HCEC 1CT (cell line): ENCODE measurements at regions not wholly inside any gene's neighbourhood (a gene's known extent, or its start where the extent isn't known, plus 50 kb on each side); places are given as distances from the start of the nearest gene placed in this dataset.
"Not testable (repeated sequence)": the region's sequence is repeated elsewhere in the genome, so short reads cannot be mapped to it uniquely, and the experiment has no call there.

ENCODE experiments used
- DNase-seq: peaks from one replicate; pipeline ENCODE4 v3.0.0-alpha.2; 2017

DNA sequence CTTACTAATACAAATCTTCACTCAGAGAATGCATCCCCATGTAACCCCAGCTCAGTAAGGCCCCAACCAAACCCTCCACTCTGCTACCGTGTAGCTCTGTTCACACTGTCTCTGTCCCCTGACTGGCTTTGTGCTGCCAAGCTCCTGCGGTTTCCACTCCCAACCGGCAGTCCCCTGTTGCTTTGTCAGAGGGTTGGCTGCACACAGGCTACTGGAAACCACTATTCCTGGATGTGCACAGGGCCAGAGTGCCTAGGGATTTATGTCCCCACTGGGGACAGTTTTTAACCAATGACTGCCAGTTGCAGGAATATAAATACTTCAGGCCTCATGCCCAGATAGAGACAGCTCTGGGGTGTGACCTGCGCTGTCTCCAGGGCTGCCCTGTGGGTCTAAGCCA lies 157.1 kb upstream of the C16orf82 start:
- DNase-seq, result no peak

GRCh38 chr16:26911436-26911835 lies 155.3 kb upstream of the C16orf82 start:
- DNase-seq, result peak; percentile 20

DNA sequence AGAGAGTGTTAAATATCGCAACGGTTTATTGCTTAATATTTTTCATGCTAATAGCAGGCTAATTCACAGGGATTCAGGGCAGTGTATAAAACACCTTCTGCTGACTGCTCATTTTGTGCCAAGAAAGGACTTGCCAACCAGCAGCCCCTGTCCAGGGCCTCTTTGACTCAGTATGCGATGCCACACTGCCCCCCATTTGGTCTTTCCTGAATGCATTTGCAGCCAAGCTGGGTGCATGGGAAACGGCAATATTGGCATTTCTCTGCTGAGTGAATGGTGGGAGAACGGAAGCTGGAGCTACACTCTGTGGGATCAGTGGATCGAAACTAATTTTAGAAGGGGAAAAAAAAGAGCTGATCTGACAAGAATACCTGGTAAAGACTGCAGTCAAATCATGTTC lies 152.9 kb upstream of the C16orf82 start:
- no peak for DNase-seq

DNA sequence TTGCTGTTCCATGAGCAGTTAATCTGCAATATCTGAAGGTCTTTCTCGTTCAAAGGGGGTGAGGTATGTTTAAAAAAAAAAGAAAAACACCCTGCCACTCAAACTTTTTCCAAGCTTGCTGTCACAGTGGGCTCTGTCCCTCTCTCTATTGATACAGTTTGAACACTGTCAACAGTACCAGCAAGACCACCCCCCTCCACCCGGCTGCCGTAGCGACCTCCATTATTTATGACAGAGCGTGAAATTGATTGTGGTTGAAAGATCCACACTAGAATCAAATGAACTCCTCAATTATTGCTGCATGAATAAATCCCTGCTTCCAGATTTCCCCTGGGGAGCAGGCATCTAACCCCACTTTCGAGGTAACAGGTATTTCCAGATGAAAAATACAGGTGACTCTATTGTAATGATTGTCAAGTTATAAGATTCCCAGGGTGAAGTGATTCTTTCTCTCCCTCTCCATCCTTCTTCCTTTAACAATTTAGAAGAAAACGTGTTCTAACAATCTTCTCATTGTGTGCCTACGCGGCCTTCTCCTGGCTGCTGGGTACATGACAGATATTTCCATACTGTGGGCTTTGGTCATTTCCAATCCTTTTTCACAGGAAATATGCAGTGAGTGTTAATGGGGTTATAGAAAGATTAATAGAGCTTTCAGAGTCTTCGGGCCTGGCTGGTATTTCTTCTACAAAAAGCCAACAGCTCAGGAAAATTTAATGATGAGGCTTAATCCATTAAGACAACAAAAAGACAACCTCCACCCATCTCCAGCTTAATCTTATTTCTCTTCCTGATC lies 135.7 kb upstream of the C16orf82 start:
- no peak for DNase-seq

DNA sequence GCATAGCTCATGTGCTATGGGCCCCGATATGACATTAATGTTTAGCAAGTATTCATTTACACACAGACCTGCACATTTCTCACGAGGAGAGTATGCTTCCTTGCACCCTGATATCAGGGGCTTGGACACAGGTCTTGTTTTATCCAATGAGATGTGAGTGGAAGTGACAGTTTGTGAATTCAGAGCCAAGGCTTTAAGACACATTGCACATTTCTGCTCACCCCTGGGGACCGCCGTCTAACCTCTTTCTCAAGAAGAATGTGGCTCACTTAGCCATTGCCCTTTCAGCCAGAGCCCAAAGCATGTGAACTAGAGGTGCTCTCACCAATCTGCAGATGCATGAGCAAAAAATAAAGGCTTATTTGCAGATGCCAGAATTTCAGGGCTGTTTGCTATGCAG lies 116.1 kb upstream of the C16orf82 start:
- no peak for DNase-seq

GRCh38 chr16:26951950-26952349 lies 114.8 kb upstream of the C16orf82 start:
- DNase-seq, result no peak

- DNase-seq, result no peak
Measured at GRCh38 chr16:26952411-26952810, 114.3 kb upstream of the C16orf82 start.

DNA sequence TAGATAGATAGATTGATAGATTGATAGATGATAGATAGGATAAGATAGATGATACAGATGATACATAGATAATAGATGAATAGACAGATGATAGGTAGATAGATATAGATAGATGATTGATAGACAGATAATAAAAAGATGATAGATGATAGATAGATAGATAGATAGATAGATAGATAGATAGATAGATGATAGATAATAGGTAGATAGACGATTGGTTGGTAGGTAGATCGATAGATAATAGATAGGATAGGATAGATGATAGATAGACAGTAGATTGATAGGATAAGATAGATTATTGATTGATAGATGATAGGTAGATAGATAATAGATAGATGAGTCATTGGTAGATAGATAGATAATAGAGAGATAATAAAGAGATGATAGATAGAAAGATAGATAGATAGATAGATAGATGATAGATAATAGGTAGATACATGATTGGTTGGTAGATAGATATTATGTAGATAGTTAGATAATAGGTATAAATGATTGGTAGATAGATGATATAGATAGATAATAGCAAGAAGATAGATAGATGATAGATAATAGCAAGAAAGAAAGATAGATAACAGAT lies 109.4 kb upstream of the C16orf82 start:
- no peak for DNase-seq

DNA sequence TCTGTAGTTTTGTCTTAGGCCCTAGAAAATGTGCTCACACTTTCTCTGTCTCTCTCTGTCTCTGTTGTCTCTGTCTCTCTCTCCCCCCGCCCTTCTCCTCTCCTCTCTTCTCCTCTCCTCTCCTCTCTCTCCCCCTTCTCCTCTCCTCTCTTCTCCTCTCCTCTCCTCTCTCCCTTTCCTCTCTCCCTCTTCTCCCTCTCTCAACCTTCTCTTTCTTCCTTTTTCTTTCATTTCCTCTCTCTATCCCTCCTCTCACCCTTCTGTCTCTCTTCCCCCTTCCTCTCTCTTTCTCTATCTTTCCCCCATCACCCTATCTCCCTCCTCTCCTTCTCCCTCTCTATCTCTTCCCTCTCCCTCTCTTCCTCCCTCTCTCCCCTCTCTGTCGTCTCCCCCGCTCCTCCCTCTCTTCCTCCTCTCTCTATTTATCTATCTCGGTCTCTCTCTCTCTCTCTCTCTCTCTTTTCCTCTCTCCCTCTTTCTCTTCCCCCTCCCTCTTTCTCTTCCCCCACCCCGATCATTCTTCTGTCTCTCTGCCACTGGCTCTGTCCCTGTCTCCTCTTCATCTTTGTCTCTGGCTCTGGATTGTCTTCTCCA lies 107.2 kb upstream of the C16orf82 start:
- DNase-seq, result no peak

DNA sequence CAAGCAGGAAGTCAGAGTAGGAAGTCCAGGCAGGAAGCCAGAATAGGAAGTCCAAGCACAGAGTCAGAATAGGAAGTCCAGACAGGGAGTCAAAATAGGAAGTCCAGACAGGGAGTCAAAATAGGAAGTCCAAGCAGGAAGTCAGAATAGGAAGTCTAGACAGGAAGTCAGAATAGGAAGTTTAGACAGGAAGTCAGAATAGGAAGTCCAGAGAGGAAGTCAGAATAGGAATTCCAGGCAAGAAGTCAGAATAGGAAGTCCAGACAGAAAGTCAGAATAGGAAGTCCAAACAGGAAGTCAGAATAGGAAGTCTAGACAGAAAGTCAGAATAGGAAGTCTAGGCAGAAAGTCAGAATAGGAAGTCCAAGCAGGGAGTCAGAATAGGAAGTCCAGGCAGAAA lies 105.3 kb upstream of the C16orf82 start:
- no peak for DNase-seq

DNA sequence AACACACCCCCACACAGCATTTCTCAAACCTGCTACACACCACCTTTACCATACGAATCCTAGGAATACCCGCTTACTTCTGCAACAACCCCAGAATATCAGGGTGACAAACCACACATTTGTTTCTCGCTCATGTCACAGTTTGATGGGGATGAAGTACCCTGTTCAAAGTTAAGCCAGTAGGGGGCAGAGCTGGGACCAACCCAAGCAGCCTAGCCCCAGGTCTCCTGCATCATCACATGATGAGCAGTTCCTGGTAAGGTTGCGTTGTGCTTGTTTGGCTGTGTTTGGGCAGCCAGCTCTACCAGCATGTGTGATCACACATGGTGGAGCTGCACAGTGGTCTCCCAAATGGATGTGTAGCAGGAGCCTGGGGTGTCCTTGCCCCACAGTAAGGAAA lies 103.6 kb upstream of the C16orf82 start:
- DNase-seq, result peak; percentile 39

DNA sequence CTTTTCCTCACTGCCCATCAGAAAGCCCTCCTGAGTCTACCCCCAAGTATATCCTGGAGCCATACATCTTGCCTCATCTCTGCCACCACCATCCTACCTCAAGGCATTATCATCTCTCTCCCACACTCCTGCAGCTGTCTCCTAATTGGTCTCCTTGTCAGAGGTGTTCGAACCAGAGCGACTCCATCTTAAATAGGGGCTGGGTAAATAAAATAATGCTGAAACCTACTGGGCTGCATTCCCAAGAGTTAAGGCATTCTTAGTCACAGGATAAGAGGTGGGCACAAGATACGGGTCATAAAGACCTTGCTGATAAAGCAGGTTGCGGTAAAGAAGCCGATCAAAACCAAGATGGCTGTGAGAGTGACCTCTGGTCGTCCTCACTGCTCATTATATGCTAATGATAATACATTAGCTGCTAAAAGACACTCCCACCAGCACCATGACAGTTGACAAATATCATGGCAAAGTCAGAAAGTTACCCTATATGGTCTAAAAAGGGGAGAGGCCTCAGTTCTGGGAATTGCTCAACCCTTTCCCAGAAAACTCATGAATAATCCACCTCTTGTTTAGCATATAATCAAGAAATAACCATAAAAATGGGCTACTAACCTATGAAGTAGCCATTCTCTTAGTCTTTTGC lies 97.0 kb upstream of the C16orf82 start:
- DNase-seq, result no peak

DNA sequence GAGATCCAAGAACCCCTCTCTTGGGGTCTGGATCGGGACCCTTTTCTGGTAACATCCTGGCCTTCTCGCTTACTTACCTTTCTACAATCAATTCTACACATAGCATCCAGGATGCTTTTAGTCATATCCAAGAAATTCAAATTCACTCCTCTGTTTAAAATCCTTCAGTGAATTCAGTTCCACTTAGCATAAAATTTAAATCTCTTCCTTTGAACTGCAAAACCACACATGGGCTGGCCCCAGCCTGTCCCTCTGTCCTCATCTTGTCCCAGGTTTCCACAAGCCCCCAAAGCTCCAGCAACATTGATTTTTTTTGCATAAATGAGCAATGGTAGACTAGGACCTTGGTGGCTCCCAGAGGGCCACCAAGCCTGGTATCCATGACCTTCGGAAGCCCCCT lies 96.4 kb upstream of the C16orf82 start:
- no peak for DNase-seq

- DNase-seq, result no peak
Measured at GRCh38 chr16:26976873-26977272, 89.9 kb upstream of the C16orf82 start.

DNA sequence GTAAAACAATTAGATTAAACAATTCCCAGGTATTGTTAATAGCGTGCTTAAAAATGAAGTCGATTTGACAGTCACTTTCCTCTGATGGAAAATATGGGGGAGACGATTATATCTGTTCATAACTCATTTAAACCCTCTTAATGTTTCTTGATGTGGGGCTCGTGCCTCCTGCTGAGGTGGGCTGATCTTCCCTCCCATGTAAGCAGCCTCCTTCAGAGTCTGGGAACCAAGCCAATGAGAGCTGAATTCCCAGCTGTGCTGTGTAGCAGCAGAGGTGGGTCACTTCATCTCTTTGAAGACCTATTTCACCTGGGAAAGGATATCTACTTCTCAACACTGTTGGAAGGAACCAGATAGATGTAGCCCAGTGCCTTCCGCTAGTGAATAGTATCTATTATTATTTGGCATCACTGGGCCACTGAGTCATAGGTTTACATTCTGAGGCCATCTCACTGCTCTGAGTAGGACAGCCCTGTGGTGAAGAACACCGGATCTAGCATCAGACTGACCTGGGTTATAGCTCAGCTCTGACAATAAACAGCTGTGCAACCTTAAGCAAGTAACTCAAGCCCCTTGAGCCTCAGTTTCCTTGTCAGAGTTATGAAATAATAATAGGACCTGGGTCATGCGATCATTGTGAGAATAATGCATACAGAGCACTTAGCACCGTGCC lies 85.3 kb upstream of the C16orf82 start:
- peak; percentile 96 for DNase-seq

DNA sequence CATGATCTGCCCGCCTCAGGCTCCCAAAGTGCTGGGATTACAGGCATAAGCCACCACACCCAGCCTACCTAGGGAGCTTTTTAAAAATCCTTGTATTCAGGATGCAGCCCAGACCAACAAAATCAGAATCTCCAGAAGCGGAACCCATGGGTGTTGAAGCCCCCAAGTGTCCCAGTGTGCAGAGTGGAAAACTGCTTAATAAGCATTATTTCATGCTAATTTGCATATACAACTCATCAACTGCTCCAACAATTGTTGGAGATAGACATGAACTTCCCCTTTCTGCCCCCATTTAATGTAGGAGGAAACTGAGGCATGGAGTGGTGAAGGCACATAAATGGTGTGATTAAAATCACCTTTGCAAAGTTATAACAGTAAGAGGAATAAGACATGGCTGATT lies 84.3 kb upstream of the C16orf82 start:
- no peak for DNase-seq

GRCh38 chr16:26983426-26983825 lies 83.3 kb upstream of the C16orf82 start:
- DNase-seq, result peak; percentile 75

- DNase-seq, result no peak
Measured at GRCh38 chr16:26985100-26986065, 81.3 kb upstream of the C16orf82 start.

DNA sequence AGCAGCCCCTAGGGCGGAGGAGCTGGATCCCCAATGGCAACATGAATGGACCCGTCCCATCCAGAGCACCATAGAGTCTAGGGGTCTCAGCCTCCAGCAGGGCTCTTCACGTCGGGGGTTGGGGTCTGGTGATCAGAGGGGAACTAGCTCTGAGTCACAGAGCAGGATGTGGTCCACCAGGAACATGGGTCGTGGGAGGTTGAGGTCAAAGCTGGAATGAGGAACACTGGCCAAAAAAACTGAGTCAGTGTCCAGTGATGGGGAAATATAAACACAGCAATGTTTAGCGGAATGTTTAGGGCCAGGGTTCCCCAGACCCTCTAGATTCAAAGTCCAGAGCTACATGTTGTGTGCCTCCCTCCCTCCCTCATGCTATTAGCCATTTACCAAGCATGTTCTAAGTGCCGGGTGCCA lies 79.1 kb upstream of the C16orf82 start:
- peak; percentile 94 for DNase-seq

GRCh38 chr16:26988186-26988585 lies 78.5 kb upstream of the C16orf82 start:
- DNase-seq, result no peak

DNA sequence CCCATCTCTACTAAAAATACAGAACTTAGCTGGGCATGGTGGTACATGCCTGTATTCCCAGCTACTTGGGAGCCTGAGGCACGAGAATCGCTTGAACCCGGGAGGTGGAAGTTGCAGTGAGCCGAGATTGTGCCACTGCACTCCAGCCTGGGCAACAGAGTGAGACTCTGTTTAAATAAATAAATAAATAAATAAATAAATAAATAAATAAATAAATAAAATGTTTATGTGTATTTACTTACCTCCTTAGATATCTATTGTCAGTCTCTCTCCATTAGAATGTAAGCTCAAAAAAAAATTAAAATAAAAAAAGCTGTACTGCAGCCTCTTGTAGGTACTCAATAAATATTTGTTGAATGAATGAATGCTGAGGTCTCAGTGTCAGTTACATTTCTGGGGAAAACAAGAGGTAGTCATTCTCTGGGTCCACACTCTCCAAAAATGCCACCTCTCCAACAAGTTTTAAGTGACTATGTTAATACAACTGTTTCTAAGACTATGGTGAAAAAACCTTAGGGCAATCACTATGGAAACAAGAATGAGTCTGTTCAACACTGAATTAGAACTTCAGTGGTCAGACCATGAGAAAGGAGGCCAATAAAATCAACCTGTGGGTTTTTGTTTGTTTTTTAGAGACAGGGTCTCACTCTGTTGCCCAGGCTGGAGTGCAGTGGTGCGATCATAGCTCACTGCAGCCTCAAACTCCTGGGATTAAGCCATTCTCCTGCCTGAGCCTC lies 76.2 kb upstream of the C16orf82 start:
- not testable (repeated sequence) for DNase-seq
